ENCODE measurements at regions not wholly inside any gene's neighbourhood (a gene's known extent, or its start where the extent isn't known, plus 50 kb on each side); places are given as distances from the start of the nearest gene placed in this dataset.
"Not testable (repeated sequence)": the region's sequence is repeated elsewhere in the genome, so short reads cannot be mapped to it uniquely, and the experiment has no call there.

DNA sequence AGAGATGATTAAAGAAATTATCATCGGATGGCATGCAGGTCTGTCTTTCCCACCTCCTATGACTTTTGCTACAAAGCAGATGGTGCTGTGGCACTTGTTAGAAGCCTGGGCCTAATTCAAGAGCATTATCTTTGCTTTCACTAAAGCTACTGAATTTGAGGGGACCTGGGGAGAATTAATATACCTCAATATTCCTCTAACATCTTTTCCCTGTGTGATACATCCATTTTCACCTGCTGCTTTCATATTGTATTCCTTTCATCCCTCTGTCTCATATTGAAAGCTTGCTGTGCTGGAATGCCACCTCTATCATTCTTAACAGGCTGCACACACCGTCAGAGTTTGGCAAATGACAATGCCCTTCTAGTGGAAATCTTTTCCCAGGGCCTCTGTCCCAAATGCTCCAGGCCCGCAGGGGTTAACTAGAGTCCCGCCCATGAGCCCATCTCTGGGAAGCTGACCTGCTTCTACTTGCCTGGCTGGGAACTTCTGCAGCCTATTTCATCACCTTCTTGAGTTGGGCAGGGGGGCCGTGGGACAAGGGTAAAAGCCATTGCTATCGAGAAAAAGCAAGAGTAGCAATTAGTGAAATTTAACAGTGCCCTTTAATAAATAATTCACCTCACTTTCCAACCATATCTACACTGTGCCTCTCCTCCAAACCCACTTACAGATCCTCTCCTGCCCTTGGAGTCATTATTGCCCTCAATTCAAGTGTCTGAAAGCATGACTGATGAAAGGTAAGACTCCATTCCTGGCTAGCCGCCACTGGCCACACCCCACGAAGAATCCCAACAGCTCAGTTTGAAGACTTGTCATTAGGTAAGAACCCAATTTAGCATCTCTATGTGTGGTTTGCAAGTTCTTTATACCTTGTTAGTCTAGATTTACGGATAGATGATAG is 126.7 kb upstream of the BTG1 start:
- DNase-seq (ENCODE audit: low read depth in 2 of 2) = no peak

DNA sequence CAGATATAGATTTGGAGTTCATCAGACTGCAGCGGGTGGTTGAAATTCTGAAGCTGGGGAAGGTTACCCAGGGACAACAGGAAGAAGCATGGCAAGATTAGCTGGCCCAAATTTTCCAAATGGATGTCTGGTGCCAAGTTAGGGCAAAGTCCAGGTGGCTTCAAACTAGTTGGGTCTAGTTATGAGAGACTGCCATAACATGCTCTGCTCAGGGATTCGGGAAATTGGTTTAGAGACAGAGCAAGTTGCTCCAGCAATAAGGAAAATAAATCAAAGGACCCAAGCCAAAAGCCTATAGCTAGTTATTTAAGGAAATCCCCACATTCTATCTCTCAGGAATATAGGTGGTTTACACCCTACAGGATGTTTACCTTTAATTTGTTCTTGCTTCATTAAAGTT is 125.7 kb upstream of the BTG1 start:
- no peak for DNase-seq (ENCODE audit: low read depth in 2 of 2)

DNA sequence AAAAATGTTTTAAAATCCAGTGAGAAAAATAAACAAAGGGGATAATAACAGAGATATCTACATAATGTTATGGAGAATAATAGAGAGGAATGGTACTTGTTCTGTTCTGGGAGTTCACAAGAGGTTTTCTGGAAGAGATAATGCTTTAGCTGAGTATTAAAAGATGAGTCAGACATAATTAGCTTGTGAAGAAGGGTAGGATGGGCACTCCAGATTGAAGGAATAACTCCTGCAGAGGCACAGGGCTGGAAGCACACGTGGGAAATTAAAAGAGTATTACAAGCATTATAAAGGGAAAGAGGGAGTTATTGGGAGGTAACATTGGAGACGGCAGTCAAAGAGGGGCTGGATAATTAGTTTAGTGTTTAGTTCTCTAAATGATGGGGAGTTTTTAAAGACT is 124.9 kb upstream of the BTG1 start:
- no peak for DNase-seq (ENCODE audit: low read depth in 2 of 2)

DNA sequence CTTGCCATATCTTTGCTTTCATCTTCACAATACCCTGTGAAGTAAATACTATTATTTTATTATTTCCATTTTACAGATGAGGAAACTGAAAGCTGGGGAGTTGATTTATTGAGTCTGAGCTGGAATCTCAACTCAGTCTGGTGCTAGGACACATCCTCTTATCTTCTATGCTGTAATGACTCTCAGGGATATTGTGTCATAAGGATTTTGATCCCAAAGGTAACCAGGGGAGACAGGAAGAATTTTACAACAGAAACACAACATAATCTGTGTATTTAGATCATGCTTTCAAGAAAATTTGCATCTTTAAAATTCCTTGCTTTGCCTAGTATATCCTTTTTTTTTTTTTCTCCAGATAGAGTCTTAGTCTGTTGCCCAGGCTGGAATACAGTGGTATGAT is 123.3 kb upstream of the BTG1 start:
- DNase-seq (ENCODE audit: low read depth in 2 of 2) = no peak

DNA sequence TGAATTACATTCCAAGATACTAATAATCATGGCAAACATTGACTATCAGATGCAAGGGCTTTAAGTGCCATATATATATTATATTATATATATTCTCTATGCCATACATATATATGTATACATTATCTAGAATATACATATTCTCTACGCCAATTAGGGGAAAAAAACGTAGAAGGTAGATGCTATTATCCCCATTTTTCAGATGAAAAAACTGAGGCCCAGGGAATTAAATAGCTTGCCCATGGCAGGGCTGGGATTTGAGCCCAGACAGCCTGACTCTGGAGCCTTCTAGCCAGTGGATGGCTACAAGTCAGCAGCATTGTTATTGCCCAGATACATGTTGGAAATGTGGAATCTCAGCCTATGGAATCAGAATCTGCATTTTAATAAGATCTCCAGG is 116.0 kb upstream of the BTG1 start:
- no peak for DNase-seq (ENCODE audit: low read depth in 2 of 2)

DNA sequence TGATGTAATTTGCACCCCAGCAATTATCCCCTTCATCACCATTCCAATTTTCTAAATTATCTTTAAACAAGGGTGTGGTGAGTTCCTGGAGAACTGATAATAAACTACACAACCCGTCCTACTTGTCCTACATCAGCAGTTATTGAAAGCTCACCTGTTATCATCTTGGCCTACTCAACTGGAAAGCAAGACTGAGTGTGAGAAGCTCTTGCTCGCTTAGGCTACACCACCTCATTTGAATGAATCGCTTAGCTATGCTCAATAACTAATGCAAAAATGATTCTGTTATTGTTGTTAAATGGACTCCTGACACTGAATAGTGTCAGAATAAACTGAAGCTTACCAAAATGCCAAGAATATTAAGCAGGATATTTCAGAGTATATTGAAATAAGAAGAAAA is 115.4 kb upstream of the BTG1 start:
- DNase-seq (ENCODE audit: low read depth in 2 of 2) = no peak

DNA sequence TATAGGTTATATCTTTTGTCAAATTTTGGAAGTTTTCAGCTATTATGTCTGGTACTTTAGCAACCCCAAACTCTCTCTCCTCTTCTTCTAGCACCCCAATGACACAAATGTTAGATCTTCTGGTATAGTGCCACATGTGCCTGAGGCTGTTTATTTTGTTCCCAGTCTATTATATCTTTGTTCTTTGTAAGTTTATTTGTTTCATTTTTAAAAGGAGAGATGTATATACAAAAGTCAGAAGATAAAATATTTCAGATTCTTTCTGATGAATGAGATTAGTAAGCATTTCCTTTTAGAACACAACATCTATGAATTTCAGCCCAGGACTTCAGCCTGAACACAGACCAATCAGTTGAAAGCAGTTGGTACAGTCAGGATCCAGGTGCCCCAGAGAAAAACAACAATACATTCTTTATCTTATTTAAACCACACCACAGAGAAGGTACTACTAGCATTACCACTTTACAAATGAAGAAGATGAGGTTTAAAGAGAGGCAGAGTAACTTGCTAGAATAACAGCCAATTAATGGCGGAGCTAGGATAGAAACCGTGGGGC is 114.1 kb upstream of the BTG1 start:
- DNase-seq (ENCODE audit: low read depth in 2 of 2) = no peak

DNA sequence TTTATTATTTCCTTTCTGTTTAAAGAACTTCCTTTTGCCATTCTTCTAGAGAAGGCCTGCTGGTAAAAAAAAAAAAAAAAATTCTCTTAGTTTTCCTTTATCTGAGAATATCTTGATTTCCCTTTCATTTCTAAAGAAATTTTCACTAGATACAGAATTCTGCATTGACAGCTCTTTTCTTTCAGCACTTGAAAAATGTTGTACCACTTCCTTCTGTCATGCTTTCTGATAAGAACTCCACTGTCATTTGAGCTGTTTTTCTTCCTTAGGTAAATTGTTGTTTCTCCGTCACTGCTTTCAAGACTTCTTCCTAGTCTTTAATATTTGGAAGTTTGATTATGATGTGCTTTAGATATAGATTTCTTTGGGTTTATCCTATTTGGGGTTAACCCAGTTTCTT is 113.6 kb upstream of the BTG1 start:
- no peak for DNase-seq (ENCODE audit: low read depth in 2 of 2)

DNA sequence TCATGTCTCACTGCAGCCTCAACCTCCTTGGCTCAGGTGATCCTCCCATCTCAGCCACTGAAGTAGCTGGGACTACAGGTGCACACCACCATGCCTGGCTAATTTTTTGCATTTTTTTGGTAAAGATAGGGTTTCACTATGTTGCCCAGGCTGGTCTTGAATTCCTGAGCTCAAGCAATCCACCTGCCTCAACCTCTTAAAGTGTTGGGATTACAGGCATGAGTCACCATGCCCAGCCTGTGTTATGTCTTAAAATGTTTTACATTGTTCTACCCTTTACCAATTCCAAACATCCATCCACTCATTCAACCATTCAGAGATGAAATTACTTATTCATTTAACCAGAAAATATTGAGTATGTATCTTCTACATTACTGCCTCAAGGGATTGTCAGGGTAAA is 111.6 kb upstream of the BTG1 start:
- DNase-seq (ENCODE audit: low read depth in 2 of 2) = no peak

DNA sequence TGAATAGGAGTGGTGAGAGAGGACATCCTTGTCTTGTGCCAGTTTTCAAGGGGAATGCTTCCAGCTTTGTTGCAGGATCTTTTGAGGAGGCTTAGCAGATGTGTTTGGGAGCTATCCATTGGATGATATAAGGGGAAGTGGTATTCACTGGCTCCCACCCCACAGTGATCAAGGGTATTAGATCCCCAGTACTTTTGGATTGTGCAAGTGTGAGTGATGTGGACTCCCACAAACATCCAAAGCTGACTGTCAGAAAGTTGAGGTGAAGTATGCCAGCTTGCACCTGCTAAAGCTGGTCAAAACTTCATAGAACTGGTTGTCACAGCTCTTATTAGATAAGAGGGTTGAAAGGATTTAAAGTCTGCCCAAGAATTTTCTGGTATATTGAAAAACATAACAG is 110.1 kb upstream of the BTG1 start:
- DNase-seq (ENCODE audit: low read depth in 2 of 2) = no peak

DNA sequence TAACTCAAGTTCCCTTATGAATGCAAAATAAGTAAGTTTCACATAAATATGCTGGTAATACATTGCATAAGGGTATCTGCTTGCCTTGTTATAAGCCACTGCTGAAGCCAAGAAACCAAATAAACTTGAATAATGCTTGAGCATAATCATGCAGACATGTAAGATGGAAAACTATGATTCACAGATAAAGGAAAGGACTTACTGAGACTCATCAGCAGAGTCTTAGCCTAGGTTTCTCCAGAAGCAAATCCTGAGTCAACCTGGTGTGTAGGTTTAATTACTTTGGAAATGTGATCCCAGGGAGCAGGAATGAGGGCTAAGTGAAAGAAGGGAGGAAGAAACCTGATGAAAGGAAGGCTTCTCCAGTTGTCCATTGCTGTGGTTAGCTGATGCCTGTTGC is 107.7 kb upstream of the BTG1 start:
- DNase-seq (ENCODE audit: low read depth in 2 of 2) = no peak

DNA sequence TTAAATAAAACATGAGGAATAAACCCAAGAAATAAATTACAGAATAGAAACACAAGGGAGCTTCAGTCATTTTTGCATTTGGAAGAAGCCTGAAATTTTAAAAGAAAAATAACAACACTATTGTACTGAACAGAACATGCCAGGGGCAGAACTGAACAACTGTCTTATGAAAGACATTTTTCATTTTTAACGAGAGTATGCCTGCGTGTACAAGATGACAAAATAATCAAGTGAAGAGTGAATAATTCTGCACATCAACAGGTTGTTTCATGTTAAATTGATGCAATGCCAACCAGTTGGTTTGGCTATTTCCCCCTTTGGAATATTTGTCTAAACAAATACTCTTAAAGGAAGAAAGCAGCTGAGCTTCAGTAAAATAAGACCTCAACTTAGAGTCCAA is 103.3 kb upstream of the BTG1 start:
- no peak for DNase-seq (ENCODE audit: low read depth in 2 of 2)

DNA sequence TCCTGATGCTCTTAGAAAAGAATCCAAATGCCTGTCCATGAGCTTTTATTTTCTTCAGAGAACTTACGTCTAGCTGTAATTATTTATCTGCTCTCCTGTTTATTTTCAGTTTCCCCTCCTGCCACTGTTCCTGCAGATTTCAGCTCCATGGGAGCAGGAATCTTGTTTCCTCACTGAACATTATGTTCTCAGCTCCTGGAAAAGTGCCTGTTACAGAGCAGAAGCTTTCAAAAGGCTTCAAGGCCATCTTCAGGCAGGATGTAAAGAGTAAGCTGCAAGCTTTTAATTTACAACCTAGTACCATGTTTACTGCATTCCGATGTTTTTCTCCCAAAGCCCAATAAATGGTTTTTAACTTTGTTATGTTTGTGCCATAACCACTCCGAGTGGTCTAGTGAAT is 98.4 kb upstream of the BTG1 start:
- DNase-seq (ENCODE audit: low read depth in 2 of 2) = no peak

DNA sequence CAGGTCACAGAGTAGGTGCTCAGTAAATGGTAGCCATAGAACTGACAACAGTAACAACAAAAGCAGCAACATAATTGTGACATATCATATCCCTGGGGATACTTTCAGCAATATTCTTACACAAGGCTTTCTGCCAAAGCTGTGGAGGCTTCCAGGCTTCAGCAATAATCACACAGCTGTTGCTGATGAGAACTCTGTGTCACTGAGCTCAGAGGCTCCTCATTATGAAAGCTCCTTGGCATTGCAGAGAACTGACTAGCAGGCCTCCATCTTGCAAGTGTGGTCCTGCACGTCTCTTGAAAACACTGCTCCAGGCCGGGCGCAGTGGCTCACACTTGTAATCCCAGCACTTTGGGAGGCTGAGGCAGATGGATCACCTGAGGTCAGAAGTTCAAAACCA is 97.3 kb upstream of the BTG1 start:
- DNase-seq (ENCODE audit: low read depth in 2 of 2) = no peak

DNA sequence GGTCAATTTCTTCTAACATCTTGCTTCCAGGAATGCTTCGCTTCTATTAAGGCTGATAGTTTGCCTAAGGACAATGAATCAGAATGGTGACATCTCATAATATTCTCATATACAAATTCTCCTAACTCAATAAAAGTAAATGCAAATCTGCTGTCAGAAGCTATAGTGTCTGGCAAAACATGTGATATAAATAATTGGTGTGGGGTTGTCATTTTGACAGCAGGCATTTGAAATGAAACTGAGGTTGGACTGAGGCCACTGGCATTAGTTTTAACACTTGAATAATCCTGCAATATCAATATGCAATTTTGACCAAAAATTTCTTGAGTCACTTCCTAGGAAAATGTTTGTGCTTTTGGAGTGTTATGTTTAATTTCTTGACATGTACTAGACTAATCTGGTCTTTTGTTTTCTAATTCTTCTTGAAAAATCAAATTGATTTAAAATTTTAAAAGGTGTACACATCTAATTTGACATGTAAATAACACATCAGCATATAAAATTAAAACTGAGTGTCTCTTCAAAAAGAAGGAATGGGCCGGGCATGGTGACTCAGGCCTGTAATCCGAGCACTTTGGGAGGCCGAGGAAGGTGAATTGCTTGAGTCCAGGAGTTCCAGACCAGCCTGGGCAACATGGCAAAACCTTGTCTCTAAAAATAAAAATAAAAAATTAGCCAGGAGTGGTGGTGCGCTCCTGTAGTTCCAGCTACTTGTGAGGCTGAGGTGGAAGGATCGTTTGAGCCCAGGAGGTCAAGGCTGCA is 92.3 kb upstream of the BTG1 start:
- no peak for DNase-seq (ENCODE audit: low read depth in 2 of 2)

DNA sequence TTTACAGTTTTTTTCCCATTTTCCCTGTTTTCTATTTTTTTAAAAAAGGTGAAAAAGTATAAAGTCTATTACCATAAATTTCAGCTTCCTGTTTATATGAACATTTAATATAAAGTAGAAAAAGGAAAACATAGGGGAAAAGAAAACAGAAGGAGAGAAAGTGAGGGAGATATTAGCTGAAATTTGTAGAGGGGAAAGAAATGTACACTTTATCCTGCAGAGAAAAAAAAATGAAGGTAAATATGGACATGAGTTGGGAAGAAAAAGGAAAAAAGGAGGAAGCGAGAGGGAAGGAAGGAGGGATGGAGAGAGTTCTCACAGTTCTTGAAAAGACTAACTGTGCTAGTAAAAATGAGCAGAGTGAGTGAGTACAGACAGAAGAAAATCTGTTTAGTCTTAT is 91.6 kb upstream of the BTG1 start:
- no peak for DNase-seq (ENCODE audit: low read depth in 2 of 2)

DNA sequence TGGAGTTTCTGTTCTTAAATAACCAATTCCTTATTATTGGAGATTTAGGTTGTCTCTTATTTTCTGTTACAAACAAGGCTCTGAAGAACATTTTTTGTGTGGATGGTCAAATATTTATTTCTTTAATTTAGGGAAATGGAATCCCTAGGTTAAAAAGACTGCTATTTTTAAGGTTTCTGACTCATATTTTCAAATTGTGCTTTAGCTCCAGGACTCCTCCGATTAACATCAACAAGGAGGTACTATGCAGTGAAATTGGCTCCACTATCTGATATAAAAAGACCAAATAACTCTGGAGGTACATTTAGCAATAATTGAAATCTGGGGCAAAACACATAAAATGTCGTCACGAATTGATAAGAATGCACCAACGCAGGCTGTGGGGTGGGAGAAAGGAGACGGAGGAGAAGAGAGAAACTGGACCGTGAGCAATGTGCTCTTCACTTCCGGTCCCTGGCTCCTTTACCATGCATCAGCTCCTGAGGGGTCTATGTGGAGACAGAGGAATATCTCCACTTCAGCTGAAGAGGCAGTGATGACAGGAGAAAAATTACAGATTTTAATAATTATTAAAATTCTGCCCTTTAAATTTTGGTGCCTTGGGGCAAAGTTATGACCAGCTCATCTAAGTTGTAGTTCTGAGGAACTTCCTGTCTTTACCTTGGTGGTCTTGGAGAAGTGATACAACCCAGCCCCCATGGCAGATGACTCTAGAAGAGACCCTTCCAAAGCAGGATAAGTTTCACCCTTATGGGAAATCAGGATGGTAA is 90.2 kb upstream of the BTG1 start:
- DNase-seq (ENCODE audit: low read depth in 2 of 2) = no peak

DNA sequence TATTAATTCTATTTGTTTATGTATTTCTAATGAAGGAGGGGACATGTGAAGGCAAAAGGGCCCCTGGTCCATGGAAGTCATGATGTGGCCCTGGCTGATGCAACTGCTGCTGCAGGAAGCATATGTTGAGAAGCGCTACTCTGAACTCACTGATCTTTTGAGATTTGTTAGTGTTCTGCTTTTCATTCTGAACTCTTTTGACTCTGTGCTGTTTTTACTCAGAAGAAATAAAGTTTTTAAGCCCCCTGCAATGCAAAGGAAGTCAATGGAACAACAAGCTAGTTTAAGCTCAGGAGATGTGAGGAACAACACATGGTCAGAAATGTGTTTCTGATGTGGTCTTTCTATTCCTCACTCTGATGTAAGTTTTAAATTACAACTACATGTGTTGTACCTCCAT is 88.9 kb upstream of the BTG1 start:
- DNase-seq (ENCODE audit: low read depth in 2 of 2) = no peak

DNA sequence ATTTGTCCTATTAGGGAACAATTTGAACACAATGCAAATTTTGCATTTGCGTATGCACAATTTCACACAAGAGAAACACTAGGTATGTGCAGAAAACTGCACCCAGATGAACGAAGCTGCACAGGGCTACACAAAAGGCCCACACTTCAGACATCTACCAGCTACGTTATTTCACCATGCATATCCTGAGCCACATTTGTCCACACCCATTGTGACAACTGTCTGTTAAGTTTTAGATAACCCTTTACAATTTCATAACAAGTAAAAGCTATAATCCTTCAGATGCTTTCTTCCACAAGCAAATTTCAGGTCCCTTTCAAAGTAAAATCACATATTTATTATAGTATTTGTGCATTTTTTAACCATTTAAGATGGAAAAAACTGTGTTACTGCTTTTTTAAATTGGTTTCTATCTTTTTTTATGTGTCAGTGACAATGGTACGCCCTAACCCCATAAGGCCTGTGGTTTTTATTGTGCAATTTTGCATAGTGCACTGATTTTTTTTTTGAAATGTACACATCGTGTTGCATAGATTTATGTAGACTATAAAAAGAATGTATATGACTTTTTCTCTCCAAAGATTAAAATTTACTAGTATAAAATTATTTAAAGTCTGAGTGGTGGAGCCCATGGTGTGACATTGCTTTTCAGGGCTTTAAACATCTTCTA is 87.8 kb upstream of the BTG1 start:
- no peak for DNase-seq (ENCODE audit: low read depth in 2 of 2)

DNA sequence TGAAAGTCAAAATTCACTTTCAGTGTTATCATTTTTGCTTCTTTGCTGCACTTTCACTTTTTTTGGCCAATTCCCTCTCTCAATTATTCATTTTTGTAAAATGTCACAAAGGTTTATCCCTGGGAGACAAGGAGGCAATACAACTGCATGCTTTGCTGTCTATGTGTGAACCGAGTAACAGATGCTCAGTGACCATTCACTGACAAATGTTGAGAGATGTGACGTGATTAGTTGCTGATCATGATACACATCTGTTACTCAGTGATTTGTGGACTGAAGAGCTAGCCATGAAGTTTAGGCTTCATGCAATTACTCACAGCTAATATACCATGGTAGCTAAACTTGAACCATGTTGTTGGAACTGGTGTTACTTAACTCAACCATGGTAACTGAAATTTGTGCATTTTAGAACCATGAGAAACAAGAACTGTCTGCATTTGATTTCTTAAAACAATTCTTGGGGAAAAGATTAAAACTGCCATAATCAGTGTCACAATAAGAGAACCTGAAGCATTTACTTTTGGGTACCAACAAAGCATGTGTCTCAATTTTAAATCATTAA is 86.8 kb upstream of the BTG1 start:
- DNase-seq (ENCODE audit: low read depth in 2 of 2) = not testable (repeated sequence)

DNA sequence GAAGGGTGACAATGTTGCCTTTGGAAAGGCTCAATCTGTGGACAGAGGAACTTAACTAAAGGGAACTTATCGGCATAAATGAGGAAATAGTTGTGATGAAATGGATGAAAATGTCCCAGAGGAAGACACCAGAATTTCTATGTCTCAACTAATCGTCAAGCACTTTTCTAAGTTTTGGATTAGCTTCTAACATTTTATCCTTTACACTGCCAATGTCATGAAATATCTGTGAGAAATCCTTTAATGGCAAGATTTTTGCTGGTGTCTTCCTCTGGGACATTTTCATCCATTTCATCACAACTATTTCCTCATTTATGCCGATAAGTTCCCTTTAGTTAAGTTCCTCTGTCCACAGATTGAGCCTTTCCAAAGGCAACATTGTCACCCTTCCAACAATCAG is 86.3 kb upstream of the BTG1 start:
- not testable (repeated sequence) for DNase-seq (ENCODE audit: low read depth in 2 of 2)
